B cell (primary cell): ENCODE measurements at regions not wholly inside any gene's neighbourhood (a gene's known extent, or its start where the extent isn't known, plus 50 kb on each side); places are given as distances from the start of the nearest gene placed in this dataset.

Experiments
- ATAC-seq: fragments of 200-7000 bp; cut with Tn5 transposase; one replicate; pipeline ENCODE4 v1.10.0; 2021; ENCODE audit warnings: low read depth, mild to moderate bottlenecking, moderate number of reproducible peaks, moderate library complexity
- CTCF ChIA-PET: fragments of 350-600 bp; sonication (Branson Sonifier 250); formaldehyde crosslinking; loops from one replicate; lab custom pipeline; 2021; ENCODE audit warnings: antibody characterized with exemption, inconsistent platforms; lab: Charles Lee
- POLR2A ChIA-PET: fragments of 350-600 bp; sonication (Branson Sonifier 250); formaldehyde crosslinking; loops from one replicate; lab custom pipeline; 2021; ENCODE audit warnings: antibody characterized with exemption; lab: Charles Lee
- DNase-seq: peaks from one replicate; pipeline ENCODE4 v3.0.0; 2013
- H2AFZ ChIP-seq: 2 replicates; pipeline ENCODE4 v1.6.1; 2012; ENCODE audit warnings: mild to moderate bottlenecking, low read depth, low read length; ENCODE audit not compliant: insufficient read depth, poor library complexity, severe bottlenecking
- H3K27ac ChIP-seq, 2 donors: 1 replicate in 1 of 2; 2 replicates in 1 of 2; pipeline ENCODE4 v1.5.1; 2012 to 2013; ENCODE audit warnings: low read length in 2 of 2, mild to moderate bottlenecking in 2 of 2, moderate library complexity in 1 of 2
- H3K27me3 ChIP-seq, 4 experiments: fragments of 200-600 bp in 1 of 4; sonication (generic) in 1 of 4; replicated peaks in 1 of 4; 1 replicate in 2 of 4; 2 replicates in 2 of 4; pipeline versions ENCODE4 v1.6.1 to v1.7.0; 2013 to 2016; ENCODE audit warnings: low read length in 3 of 4, mild to moderate bottlenecking in 2 of 4, mixed read lengths in 1 of 4, moderate library complexity in 1 of 4; ENCODE audit not compliant: insufficient read depth in 4 of 4, control insufficient read depth in 3 of 4; ENCODE audit errors: control extremely low read depth in 1 of 4
- H3K36me3 ChIP-seq, 2 experiments: replicated peaks in 1 of 2; 1 replicate in 1 of 2; 2 replicates in 1 of 2; pipeline versions ENCODE4 v1.6.1 to v1.7.1; 2013; ENCODE audit warnings: low read length in 1 of 2; ENCODE audit not compliant: insufficient read depth in 2 of 2, control insufficient read depth in 1 of 2; ENCODE audit errors: control extremely low read depth in 1 of 2, extremely low read depth in 1 of 2
- H3K4me1 ChIP-seq, 2 donors: fragments of 200-600 bp in 1 of 2; sonication (generic) in 1 of 2; 1 replicate in 1 of 2; 2 replicates in 1 of 2; pipeline versions ENCODE4 v1.5.1 to v1.6.1; 2013 to 2017; ENCODE audit warnings: low read length in 2 of 2; ENCODE audit not compliant: control insufficient read depth in 2 of 2, insufficient read depth in 2 of 2
- H3K4me2 ChIP-seq: replicated peaks from 2 replicates; pipeline ENCODE3; 2012; ENCODE audit warnings: mild to moderate bottlenecking, low read depth, low read length; ENCODE audit not compliant: poor library complexity, severe bottlenecking
- H3K4me3 ChIP-seq, 5 experiments: fragments of 200-600 bp in 1 of 5; sonication (generic) in 1 of 5; 1 replicate in 3 of 5; 2 replicates in 2 of 5; pipeline versions ENCODE4 v1.5.1 to v1.7.0; 2011 to 2016; ENCODE audit warnings: low read length in 4 of 5, mild to moderate bottlenecking in 4 of 5, low read depth in 2 of 5, control low read depth in 1 of 5, moderate library complexity in 1 of 5; ENCODE audit not compliant: insufficient read depth in 1 of 5; ENCODE audit errors: control extremely low read depth in 1 of 5, extremely low read depth in 1 of 5
- H3K79me2 ChIP-seq: fragments of 200-600 bp; sonication (generic); one replicate; pipeline ENCODE4 v1.6.0; 2016; ENCODE audit warnings: low read length; ENCODE audit not compliant: control insufficient read depth, insufficient read depth
- H3K9ac ChIP-seq: fragments of 200-600 bp; sonication (generic); 2 replicates; pipeline ENCODE4 v1.6.1; 2017; ENCODE audit warnings: mild to moderate bottlenecking, low read length, moderate library complexity
- H3K9me3 ChIP-seq, 3 donors: one replicate each; pipeline versions ENCODE4 v1.6.1 to v1.7.1; 2013; ENCODE audit warnings: low read length in 2 of 3; ENCODE audit not compliant: control insufficient read depth in 2 of 3, insufficient read depth in 1 of 3; ENCODE audit errors: control extremely low read depth in 1 of 3
- H4K20me1 ChIP-seq: 2 replicates; pipeline ENCODE4 v1.6.0; 2012; ENCODE audit warnings: mild to moderate bottlenecking, low read length; ENCODE audit not compliant: insufficient read depth, control insufficient read depth, poor library complexity, severe bottlenecking
- H3K27ac Mint-ChIP-seq: one replicate; pipeline ENCODE4 v1.8.0; 2021; ENCODE audit warnings: mixed read lengths
- H3K27me3 Mint-ChIP-seq: one replicate; pipeline ENCODE4 v1.8.0; 2021; ENCODE audit warnings: mixed read lengths
- H3K4me1 Mint-ChIP-seq: one replicate; pipeline ENCODE4 v1.8.0; 2021; ENCODE audit warnings: mixed read lengths
- H3K4me3 Mint-ChIP-seq: one replicate; pipeline ENCODE4 v1.8.0; 2021; ENCODE audit warnings: mixed read lengths
- H3K9me3 Mint-ChIP-seq: one replicate; pipeline ENCODE4 v1.8.0; 2022; ENCODE audit warnings: mixed read lengths; ENCODE audit not compliant: insufficient read depth
- EZH2 ChIP-seq: IDR thresholded peaks from 2 replicates; pipeline ENCODE4 v1.6.1; 2012; ENCODE audit warnings: borderline replicate concordance, low read depth, mild to moderate bottlenecking, moderate library complexity, low read length; ENCODE audit not compliant: insufficient read depth, poor library complexity, severe bottlenecking
- WGBS: methylation state at CpG from one replicate; pipeline ENCODE4 v1.1.5; 2013; ENCODE audit warnings: missing lambda C conversion rate; ENCODE audit not compliant: insufficient coverage; 5-methylcytosine and 5-hydroxymethylcytosine counted together
- intact Hi-C: fragments of 100-400 bp; cut with micrococcal nuclease; formaldehyde crosslinking; loops from one replicate; pipeline ENCODE4 v1.10.0; 2022
- TF ChIP-seq, protein P1 (sequence below): fragments of 200-600 bp; IDR thresholded peaks from one replicate; pipeline ENCODE4 v1.8.0; 2022; ENCODE audit warnings: antibody characterized with exemption, mild to moderate bottlenecking

DNA sequence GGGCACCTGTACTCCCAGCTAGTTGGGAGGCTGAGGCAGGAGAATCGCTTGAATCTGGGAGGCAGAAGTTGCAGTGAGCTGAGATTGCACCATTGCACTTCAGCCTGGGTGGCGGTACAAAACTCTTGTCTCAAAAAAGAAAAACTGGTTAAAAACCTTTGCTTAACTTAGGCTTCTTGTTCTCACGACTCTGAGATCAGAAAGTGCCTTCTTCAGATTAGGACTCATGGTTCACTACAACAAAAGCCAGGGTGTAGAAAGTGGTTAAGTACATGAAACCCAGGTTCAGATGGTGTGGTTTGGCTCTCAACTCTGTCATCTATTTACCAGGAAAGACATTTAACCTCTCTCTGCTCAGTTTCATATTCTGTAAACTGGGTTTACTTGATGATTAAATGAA is 168.4 kb downstream of the TUSC7 start:
- Histone ChIP-seq H3K27ac (no peak overlapping the region), H2AFZ (no peak overlapping the region), H3K4me3 (no peak overlapping the region), H3K79me2 (no peaks in the 10 kb centered on the region), H3K4me1 (no peaks in the 10 kb centered on the region), H3K4me2 (no peak overlapping the region), H3K27me3 (no peaks in the 10 kb centered on the region), H4K20me1 (no peaks in the 10 kb centered on the region), H3K9me3 (peaks cover 0 to 5% (median 1%) of the 10 kb centered on the region in 3 donors), H3K36me3 (no peaks in the 10 kb centered on the region), H3K9ac (no peak overlapping the region)
- DNase-seq (no peak), ATAC-seq (no peak)
- 95% methylated on average over 2 of the region's 3 CpGs for WGBS
- intact Hi-C loops: no loop called here
- ChIA-PET CTCF (no interaction called here), POLR2A (no interaction called here)
- no peak for TF ChIP-seq EZH2
- TF ChIP-seq, protein P1, sequence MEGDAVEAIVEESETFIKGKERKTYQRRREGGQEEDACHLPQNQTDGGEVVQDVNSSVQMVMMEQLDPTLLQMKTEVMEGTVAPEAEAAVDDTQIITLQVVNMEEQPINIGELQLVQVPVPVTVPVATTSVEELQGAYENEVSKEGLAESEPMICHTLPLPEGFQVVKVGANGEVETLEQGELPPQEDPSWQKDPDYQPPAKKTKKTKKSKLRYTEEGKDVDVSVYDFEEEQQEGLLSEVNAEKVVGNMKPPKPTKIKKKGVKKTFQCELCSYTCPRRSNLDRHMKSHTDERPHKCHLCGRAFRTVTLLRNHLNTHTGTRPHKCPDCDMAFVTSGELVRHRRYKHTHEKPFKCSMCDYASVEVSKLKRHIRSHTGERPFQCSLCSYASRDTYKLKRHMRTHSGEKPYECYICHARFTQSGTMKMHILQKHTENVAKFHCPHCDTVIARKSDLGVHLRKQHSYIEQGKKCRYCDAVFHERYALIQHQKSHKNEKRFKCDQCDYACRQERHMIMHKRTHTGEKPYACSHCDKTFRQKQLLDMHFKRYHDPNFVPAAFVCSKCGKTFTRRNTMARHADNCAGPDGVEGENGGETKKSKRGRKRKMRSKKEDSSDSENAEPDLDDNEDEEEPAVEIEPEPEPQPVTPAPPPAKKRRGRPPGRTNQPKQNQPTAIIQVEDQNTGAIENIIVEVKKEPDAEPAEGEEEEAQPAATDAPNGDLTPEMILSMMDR: no peak
- Mint-ChIP-seq H3K4me3 (no peak overlapping the region), H3K27ac (no peak overlapping the region), H3K27me3 (no peaks in the 10 kb centered on the region), H3K4me1 (no peaks in the 10 kb centered on the region), H3K9me3 (no peaks in the 10 kb centered on the region)

DNA sequence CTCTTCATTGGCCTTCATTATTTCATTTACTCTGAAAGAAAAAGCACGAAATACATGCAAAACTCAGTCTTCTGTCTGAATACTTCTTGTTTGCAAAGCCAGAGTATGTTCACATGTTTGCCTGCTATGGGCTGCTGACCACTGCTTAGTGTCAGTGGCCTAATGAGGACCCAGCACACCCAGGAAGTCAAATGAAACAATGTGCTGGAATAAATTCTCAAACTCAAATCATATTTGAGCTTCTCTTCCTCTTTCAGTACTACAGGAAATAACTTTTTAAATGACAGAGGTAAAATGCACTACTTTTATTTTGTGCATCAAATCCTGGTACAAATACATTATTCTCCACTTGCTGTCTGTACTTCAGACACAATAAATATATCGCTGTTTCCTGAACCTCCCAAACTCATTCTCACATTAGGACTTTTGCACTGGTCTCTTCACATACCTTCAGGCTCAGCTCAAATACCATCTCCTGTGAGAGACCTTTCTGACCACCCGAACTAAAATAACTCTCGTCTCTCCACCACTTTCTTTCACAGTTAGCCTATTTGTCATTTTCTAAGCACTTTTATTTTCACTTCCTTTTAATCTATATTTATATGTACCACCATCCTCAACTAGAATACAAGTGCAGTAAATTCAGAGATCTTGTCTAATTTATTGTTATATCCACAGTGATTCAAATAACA is 176.8 kb downstream of the TUSC7 start:
- H3K27me3 ChIP-seq: no peaks in the 10 kb centered on the region
- ChIA-PET POLR2A (no interaction called here), CTCF (interaction anchor here (0.8 kb wide), 1 partner anchor 20 kb away, joined by 3 read pairs; no protein-coding TSS in a partner anchor)
- Mint-ChIP-seq H3K4me3 (peak overlapping the region; percentile 80), H3K4me1 (peaks cover 26% of the 10 kb centered on the region), H3K27ac (peak overlapping the region; percentile 83), H3K9me3 (no peaks in the 10 kb centered on the region), H3K27me3 (no peaks in the 10 kb centered on the region)
- peak overlapping the region; percentile 63 for H3K4me2 ChIP-seq
- WGBS: 37% methylated on average over 3 of the region's 4 CpGs
- H2AFZ ChIP-seq: peak overlapping the region; percentile 59
- H3K36me3 ChIP-seq: no peaks in the 10 kb centered on the region
- H3K4me1 ChIP-seq: peaks cover 10 to 15% of the 10 kb centered on the region in 2 donors
- no peaks in the 10 kb centered on the region for H3K9me3 ChIP-seq
- TF ChIP-seq EZH2: no peak
- TF ChIP-seq, protein P1: no peak
- H3K27ac ChIP-seq: peak overlapping the region; percentile 69 to 84
- H3K9ac ChIP-seq: peak overlapping the region; percentile 62
- H3K4me3 ChIP-seq: peak overlapping the region; percentile 10 to 63 (median 39)
- intact Hi-C loops: no loop called here
- DNase-seq (peak; percentile 41), ATAC-seq (peak; percentile 36)
- H3K79me2 ChIP-seq: no peaks in the 10 kb centered on the region
- H4K20me1 ChIP-seq: no peaks in the 10 kb centered on the region
